HG02678 (cell line): ENCODE measurements at regions not wholly inside any gene's neighbourhood (a gene's known extent, or its start where the extent isn't known, plus 50 kb on each side); places are given as distances from the start of the nearest gene placed in this dataset.
"Not testable (repeated sequence)": the region's sequence is repeated elsewhere in the genome, so short reads cannot be mapped to it uniquely, and the experiment has no call there.

Experiments
- ATAC-seq: cut with Tn5 transposase; IDR thresholded peaks from one replicate; pipeline ENCODE4 v1.9.1; 2021; ENCODE audit warnings: mild to moderate bottlenecking, moderate library complexity; ENCODE audit not compliant: unreplicated experiment

DNA sequence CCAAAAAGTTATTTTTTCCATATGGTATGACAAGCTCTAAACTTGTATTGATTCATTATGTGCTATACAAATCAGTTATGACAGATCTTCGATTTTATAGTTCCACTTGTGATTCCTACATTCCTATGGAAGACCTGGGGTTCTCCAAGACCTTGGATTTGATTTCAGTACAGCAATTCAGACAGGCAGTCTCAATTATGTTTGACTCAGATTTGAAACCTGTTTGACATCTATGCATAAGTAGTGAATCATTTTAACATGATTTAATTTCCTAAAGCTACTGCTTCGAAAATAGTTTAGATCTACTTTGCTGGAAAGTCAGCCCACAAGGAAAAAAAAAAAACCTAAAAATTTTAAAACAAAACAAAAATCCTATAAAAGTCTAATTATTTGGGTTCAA lies 820.4 kb downstream of the LUZP2 start:
- no peak for ATAC-seq

DNA sequence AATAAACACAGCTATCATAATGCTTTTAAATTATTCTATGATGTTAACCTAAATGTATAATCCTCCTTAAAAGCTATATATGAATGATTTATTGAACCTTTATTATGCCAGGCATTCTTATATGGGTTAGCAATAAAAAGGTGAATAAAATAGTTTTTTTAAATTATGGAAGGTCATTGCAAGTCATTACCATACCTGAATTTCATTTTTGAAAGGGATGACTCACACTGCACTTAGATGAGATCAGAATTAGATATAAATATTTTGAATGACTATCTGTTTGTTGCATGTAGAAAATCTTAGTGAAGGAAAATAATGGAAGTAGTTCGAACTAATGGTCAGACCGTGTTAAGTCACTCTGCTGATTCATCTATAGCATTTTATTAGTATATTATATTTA lies 822.3 kb downstream of the LUZP2 start:
- no peak for ATAC-seq

DNA sequence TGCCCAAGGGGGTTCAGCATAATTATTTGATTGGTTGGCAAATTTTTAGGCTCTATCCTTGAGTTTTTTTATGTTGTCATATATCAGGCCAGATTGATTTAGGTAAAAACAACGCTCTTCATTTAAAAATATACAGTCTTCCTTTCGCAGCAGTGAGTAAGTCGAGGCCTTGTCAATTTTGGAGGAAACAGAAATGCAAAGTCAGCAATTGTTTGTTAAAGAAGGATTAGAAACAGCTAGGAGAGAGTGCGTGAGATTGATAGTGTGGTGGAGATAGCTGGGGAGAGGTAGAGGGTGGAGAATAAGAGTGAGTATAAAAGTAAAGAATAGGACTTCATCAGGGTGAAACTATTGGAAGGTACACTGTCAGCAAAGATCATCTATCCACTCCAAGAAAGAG lies 830.8 kb downstream of the LUZP2 start:
- no peak for ATAC-seq

DNA sequence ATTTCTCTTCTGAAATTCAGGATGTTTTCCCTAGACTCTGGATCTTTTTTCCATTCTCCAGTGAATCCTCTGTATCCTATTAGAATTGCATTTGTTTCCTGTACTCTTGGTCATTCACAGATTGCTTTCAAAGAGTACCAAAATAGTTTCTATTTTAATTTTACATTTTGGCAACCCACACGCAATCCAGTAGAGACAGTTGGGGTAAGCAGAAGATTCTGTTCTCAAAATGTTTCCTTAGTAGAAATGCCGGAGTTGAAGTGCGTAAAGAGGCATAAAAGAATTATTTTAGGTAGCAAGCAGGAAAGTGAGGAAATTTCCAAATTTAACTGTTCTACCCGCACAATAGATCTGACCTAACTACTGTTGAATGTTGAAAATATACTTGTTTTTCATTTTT lies 842.4 kb downstream of the LUZP2 start:
- no peak for ATAC-seq

DNA sequence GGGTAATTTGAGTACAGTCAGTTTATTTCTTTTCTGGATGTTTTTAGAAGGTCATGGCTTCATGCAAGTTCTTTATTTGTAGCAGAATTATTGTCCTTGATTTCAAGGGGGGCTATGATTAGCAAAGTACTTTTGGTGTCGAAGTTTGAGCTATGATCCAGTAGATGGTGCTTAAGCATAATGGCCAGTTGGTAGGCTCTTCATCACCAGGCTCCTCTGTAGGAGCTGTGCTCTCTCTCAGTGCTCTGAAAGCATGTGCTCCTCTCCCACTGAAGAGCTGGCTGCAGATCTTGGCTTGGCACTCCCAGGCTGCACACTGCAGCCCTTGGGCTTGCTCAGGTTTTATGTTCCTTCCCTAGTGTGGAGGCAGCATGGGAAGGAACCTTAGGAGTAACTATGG lies 852.7 kb downstream of the LUZP2 start:
- no peak for ATAC-seq

DNA sequence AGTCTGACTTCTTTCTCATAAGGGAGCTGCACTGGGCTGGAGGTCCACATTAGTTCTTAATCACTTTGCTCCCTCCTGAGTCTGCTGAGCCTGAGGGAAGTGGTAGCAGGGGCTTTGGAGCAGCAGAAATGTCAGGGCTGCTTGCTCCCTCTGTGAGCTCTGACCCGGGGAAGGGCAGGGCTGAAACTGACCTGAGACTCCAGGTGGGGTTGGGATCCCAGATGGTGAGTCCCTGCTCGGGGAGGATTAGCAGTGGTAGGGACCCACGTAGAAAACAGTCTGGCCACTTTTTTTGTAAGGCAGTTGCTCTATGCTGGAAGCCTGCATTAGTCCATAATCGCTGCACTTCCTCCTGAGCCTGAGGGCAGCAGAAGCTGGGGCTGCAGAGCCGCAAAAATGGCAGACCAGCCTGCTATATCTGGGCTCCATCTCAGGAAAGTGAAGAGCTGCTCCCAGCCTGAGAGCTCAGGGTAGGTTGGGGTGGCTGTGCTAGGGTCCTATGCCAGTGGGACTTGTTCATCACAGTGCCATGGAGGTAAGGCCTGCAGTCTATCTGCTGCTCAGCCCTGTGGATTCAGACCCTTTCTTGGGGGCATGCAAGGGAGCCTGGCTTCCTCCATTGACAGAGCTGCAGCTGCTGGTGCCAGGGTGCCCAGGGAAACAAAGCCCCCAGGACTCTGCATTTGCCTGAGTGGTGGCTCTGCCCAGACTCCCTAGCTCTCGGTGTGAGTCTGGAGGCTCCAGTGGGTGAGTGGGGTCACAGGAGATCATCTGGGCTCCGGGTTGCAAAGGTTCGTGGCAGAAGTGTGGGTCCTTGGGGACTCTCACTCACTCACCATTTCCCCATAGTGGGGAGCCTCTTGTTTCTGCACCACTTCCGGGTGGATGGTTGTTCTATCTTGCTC lies 854.3 kb downstream of the LUZP2 start:
- no peak for ATAC-seq

DNA sequence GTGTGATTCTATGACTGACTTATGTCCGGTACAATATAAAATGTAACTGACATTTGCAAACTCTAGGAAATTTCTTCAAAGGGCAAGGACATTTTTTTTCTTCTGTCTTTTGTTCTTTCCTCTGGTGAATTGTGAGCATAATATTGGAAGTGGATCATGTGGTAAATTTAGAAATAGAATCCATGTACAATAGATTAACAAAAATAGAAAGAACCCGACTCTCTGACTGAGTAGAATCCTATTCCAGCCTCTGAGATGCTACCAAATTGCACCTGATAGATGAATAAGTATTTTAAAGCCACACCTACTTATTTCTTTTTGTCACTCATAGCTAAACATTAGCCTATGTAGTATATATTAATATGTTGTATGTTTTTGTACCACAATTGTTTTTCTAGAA lies 860.3 kb downstream of the LUZP2 start:
- ATAC-seq = no peak

DNA sequence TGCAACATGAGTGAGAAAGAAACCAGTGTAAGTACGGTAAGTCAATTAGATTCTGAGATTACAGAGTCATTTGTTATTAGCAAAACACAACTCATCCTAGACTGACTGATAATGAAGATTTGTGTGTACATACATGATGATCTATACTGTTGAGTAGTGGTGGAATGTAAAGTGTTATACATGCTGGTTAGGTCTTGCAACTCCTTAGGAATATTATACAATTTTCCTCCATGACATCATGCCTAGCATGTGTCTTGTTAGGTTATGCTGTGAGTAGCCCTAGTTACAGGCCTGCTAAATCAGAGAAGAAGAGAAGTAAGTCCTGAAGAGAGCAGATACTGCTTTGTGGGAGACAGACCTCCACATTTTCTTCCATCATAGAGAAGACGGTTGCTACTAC lies 880.6 kb downstream of the LUZP2 start:
- no peak for ATAC-seq

DNA sequence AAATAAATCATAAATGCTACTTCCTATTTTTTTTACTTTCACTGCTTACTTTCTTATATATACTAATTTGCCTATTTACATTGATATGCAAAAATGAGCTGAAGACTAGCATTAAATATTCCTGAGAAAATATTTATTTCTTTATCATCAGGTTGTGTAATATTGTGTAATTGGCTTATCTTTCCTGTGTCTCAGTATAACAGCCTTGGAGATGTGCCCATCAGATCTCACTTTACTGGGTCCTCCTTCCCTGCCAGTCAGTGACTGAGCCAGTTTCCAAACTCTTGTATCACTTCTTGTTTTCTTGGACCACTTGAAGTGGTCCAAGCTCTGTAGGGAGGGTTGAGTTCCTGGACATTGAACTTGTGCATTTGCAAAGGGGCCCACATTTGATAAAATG lies 900.0 kb downstream of the LUZP2 start:
- no peak for ATAC-seq

GRCh38 chr11:25408146-25408545 lies 911.3 kb downstream of the LUZP2 start:
- ATAC-seq = no peak

DNA sequence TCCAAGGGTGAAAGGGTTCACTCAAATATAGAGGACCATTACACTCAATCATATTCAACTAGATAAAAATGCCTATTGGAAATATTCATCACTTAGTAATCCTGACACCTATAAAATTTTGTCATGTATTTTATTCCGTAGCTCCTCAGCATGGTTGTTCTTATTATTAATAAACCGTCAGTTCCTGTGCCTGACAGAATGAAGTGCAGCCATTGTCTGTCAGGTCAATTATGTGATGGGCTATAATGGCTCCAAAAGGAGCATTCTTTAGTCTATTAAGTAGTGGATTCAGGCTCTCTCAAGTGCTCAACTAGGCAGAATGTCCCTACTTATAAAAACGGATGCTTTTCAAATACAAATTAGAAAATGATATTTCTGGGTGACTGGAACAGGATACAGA lies 916.1 kb upstream of the ANO3 start:
- ATAC-seq = no peak

DNA sequence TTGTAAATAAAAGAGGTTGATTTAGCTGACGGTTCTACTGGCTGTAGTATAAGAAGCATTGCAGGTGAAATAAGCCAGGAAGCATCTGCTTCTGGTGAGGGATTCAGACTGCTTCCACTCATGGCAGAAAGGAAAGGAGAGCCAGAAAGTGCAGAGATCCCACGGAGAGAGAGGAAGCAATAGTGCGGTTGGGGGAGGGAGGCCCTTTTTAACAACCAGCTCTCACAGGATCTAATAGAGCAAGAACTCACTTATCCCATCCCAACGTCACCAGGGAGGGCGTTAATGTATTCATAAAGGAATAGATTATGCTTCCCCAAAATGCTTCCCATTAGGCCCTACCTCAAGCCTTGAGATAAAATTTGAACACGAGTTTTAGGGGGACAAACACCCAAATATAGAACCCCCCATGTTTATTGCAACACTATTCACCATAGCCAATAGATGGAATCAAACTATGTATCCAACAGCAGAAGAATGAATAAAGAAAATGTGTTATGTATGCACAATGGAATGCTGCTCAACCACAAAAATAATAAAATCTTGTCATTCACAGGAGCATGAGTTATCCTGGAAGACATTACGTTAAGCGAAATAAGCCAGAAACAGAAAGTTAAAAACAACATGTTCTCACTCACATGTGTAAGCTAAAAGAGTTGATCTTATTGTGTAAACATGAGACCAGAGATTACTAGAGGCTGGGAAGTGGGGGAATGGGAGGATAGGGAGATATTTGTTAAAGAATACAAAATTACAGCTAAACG lies 908.3 kb upstream of the ANO3 start:
- no peak for ATAC-seq

- no peak for ATAC-seq
Measured at GRCh38 chr11:25432376-25432775, 899.6 kb upstream of the ANO3 start.

GRCh38 chr11:25435197-25435596 lies 896.7 kb upstream of the ANO3 start:
- no peak for ATAC-seq

DNA sequence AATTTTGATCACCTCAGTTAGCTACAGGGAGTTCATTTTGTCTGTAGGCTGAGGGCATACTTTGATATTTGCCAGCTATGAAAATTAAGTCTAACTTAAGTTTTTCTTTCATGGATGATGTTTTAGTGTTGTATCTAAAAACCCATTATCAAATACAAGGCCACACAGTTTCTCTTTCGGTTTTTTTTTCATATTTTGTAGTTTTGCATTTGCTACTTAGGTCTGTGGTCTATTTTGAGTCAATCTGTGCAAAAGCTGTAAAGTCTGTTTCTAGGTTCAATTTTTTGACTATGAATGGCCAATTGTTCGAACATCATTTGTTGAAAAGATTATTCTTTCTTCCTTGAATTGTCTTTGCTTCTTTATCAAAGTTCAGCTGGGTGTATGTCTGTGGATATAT lies 895.6 kb upstream of the ANO3 start:
- no peak for ATAC-seq

DNA sequence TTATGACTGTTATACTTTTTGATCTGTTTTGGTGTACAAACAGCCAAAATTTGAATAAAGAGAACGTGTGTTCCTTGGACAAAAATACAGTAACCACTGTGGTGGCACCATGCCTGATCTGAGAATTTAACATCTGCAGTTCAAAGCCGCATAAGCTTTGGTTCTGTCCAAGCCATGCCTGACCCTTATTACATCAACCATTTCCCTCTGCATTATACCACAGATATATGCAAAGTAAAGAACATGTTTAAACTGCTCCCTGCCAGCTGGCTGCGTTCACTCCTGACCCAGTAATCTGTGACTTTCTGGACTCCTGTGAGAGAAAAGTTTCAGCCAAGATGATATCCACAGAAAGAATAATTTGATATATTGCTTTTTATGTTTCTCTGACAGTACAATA lies 890.5 kb upstream of the ANO3 start:
- ATAC-seq = no peak

DNA sequence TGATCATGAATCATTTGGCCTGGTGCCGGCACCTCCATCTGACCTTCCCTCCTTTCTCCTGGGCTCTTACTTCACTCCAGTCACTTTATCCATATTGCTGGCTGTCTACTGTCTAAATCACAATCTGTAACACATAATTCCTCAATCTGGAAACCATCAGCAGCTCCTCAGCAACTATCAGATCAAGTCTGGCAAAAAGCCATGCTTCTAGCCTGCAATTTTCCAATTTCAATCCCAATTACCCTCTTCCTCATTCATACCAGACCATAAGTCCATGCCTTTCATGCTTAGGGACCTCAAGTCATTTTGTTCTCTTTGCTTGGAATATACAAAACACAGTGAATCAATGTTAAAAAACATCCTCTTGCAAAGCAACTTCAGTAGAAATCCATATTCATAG lies 882.8 kb upstream of the ANO3 start:
- ATAC-seq = no peak

DNA sequence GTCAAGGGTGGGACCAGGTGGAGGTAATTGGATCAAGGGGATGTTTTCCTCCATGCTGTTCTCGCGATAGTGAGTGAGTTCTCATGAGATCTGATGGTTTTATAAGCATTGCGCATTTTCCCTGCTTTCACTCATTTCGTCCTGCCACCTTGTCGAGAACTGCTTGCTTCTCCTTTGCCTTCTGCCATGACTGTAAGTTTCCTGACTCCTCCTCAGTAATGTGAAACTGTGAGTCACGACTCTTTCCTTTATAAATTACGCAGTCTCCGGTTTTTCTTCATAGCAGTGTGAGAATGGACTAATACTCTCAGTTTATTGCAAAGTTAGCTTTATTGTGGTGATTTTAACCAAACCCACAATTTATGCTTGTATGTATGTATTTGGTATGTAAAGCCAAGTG lies 878.5 kb upstream of the ANO3 start:
- no peak for ATAC-seq

- no peak for ATAC-seq
Measured at GRCh38 chr11:25456211-25456610, 875.7 kb upstream of the ANO3 start.

DNA sequence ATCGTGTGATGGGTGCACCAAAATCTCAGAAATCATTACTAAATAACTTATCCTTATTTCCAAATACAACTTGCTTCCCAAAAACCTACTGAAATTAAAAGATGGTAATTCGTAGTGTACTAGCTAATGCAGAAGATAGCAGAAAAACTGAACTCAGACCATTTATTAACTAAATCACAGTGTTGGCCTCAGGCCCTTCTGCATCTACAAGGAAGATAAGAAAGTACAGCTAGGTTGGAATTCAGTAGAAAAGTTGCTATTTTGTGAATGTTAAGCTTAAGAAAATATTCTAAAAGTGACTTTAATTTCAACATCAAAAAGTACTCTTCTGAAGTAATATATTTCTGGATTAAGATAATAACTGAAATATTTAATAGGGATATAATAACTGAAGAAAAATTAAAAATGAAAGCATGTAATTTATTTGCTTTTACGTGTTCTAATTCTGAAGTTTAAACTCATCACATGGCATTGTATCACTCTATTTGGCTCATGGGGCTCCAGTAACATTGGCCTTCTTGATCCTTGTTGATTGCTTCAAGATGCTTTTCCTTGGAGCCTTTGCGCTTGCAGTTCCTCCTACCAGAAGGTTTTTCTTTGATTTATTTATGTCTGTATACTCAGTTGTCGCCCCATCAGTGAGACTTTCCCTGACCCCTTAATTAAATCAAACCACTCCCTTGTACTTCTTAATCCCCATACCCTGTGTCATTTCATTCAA lies 847.9 kb upstream of the ANO3 start:
- no peak for ATAC-seq

DNA sequence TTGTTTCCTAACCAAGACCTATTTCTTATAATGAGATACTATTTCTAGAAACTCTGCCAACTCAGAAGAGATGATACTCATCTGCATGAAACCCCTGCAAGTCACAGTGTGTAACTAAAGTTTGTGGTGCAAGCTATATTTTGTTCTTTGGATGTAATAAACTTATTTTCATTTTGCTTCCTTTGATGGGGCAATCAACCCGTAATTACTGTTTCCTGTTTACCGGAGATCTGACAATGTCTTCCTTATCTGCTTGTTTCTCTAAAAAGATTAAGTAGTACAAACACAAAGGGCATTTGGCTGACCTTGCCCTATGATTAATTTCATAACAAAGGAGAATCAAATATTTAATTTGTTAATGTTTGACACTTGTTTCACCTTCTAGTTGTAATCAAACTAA lies 846.6 kb upstream of the ANO3 start:
- no peak for ATAC-seq

DNA sequence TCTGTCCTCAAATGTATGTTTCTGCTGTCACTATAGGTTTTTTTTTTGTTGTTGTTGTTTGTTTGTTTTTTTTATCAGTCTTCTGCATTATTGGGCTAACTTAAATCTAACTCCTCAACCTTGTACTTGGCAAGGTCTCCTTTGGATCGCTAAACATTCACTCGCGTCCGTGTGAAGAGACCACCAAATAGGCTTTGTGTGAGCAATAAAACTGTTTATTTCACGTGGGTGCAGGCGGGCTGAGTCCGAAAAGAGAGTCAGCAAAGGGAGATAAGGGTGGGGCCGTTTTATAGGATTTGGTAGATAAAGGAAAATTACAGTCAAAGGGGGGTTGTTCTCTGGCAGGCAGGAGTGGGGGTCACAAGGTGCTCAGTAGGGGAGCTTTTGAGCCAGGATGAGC lies 845.6 kb upstream of the ANO3 start:
- ATAC-seq = not testable (repeated sequence)
